Lower lobe of right lung (tissue), 2 donors: ENCODE measurements at regions not wholly inside any gene's neighbourhood (a gene's known extent, or its start where the extent isn't known, plus 50 kb on each side); places are given as distances from the start of the nearest gene placed in this dataset.

Experiments used
- ATAC-seq, 2 donors: fragments of 200-7000 bp; cut with Tn5 transposase; one replicate each; pipeline ENCODE4 v1.9.1; 2020 to 2022; ENCODE audit warnings: mild to moderate bottlenecking in 2 of 2, moderate library complexity in 2 of 2
- DNase-seq: peaks from one replicate; pipeline ENCODE4 v3.0.0-alpha.2; 2020
- H3K27ac ChIP-seq: fragments of 200-600 bp; one replicate; pipeline ENCODE4 v1.8.0; 2022
- H3K27me3 ChIP-seq: fragments of 200-600 bp; one replicate; pipeline ENCODE4 v1.8.0; 2022; ENCODE audit warnings: low read depth
- H3K36me3 ChIP-seq: fragments of 200-600 bp; one replicate; pipeline ENCODE4 v1.8.0; 2022; ENCODE audit warnings: mild to moderate bottlenecking
- H3K4me1 ChIP-seq: fragments of 200-600 bp; one replicate; pipeline ENCODE4 v1.8.0; 2022
- H3K4me3 ChIP-seq: fragments of 200-600 bp; one replicate; pipeline ENCODE4 v1.8.0; 2022; ENCODE audit warnings: mild to moderate bottlenecking
- H3K9me3 ChIP-seq: fragments of 200-600 bp; one replicate; pipeline ENCODE4 v1.8.0; 2022
- CTCF ChIP-seq: fragments of 200-600 bp; IDR thresholded peaks from one replicate; pipeline ENCODE4 v1.8.0; 2022; ENCODE audit warnings: antibody characterized with exemption, mild to moderate bottlenecking
- intact Hi-C: fragments of 100-400 bp; cut with DNase I; formaldehyde crosslinking; loops from one replicate; pipeline ENCODE4 v1.11.0; 2022
- donor health status: DM: no; HTN: yes; CAD: no; lungs with severe emphysema.

DNA sequence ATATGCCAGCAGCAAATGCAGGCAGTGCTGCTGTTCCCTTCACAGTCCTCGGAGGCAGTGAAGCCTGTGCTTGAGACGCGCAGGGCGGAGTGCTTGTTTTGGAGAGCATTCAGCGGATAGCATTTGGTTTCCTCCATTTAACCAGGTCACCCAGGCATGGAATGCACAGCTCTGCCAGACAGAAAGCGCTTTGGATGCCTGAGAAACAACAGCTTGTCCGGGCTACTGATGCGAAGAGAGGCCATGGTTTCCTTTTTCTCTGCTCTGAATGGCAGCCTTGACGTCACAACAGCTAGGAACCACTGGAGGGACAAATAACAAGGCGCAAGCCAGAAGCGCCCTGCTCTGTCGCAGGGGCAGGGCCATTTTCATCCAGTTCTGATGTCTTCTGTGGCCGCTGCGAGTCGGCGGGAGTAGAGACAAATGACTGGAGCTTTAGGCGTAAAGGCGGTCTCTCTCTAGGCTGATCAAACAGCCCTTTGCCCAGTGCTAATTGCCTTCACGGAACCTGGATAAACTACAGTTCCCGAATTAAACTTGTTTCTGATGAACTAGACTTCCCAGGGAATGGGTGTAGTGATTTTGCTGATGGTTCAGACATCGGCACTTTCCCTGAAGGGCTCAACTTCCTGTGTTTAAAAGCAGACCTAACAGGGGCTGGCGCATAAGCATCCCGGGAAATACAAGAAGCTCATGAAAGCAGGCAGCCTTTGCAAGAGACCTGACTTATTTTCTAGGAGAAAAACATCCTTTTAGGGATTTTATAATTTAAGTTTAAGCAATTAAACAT, 187.6 kb upstream of the KLF14 start:
- peaks cover 15% of the 10 kb centered on the region for H3K36me3 ChIP-seq
- H3K4me3 ChIP-seq = peak overlapping the region; percentile 22
- no peaks in the 10 kb centered on the region for H3K27me3 ChIP-seq
- H3K4me1 ChIP-seq = peaks cover 85% of the 10 kb centered on the region
- ATAC-seq (peak; percentile 69 to 70), DNase-seq (no peak)
- H3K27ac ChIP-seq = peak overlapping the region; percentile 78
- intact Hi-C loops = no loop called here
- TF ChIP-seq CTCF = no peak
- H3K9me3 ChIP-seq = no peaks in the 10 kb centered on the region

GRCh38 chr7:130922206-130923112, 188.5 kb upstream of the KLF14 start:
- Histone ChIP-seq H3K9me3 (no peaks in the 10 kb centered on the region), H3K36me3 (peaks cover 16% of the 10 kb centered on the region), H3K4me3 (no peak overlapping the region), H3K27me3 (no peaks in the 10 kb centered on the region), H3K4me1 (peaks cover 76% of the 10 kb centered on the region), H3K27ac (peak overlapping the region; percentile 78)
- TF ChIP-seq CTCF = no peak
- ATAC-seq (no peak), DNase-seq (no peak)
- intact Hi-C loops = no loop called here

GRCh38 chr7:130923365-130923764, 189.4 kb upstream of the KLF14 start:
- ATAC-seq (no peak), DNase-seq (no peak)
- intact Hi-C loops = no loop called here
- no peak for TF ChIP-seq CTCF
- Histone ChIP-seq H3K27me3 (no peaks in the 10 kb centered on the region), H3K27ac (no peak overlapping the region), H3K9me3 (no peaks in the 10 kb centered on the region), H3K4me3 (no peak overlapping the region), H3K4me1 (peaks cover 69% of the 10 kb centered on the region), H3K36me3 (peaks cover 14% of the 10 kb centered on the region)

DNA sequence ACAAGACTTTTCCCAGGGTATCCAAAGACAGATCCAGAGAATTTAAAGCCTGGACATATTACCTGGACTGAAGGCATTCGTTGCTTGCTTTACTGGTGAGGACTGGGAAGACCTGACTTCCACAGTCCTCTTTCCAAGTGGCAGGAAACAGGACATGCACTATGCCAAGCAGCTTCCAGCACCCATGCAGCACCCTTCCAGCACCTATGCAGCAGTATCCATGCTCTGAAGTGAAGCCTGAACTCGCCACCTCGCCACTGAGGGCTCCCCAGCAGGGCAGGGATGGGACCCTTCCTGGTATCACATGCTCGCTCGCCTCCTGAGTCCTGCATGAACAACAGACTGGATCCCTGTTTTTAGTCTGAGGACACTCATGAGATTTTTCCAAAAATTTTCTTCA, 189.9 kb upstream of the KLF14 start:
- no peak for TF ChIP-seq CTCF
- Histone ChIP-seq H3K27me3 (no peaks in the 10 kb centered on the region), H3K4me1 (peaks cover 66% of the 10 kb centered on the region), H3K9me3 (no peaks in the 10 kb centered on the region), H3K36me3 (peaks cover 12% of the 10 kb centered on the region), H3K4me3 (no peak overlapping the region), H3K27ac (no peak overlapping the region)
- intact Hi-C loops = no loop called here
- no peak for ATAC-seq
- DNase-seq = no peak

- no peaks in the 10 kb centered on the region for H3K27me3 ChIP-seq
- peaks cover 8% of the 10 kb centered on the region for H3K36me3 ChIP-seq
- H3K4me1 ChIP-seq = peaks cover 71% of the 10 kb centered on the region
- DNase-seq = no peak
- H3K4me3 ChIP-seq = no peak overlapping the region
- no peak for TF ChIP-seq CTCF
- intact Hi-C loops = no loop called here
- ATAC-seq = peak in 1 of 2 donors; percentile 13
- peak overlapping the region; percentile 40 for H3K27ac ChIP-seq
- no peaks in the 10 kb centered on the region for H3K9me3 ChIP-seq
Measured at GRCh38 chr7:130925136-130925794, 191.3 kb upstream of the KLF14 start.
